Karpas-422 (cell line): ENCODE measurements at regions not wholly inside any gene's neighbourhood (a gene's known extent, or its start where the extent isn't known, plus 50 kb on each side); places are given as distances from the start of the nearest gene placed in this dataset.
"Not testable (repeated sequence)": the region's sequence is repeated elsewhere in the genome, so short reads cannot be mapped to it uniquely, and the experiment has no call there.

ENCODE experiments used
- DNase-seq: peaks from one replicate; pipeline ENCODE4 v3.0.0-alpha.2; 2015
- H2AFZ ChIP-seq: fragments of 200-600 bp; sonication (generic); 2 replicates; pipeline ENCODE4 v1.6.1; 2014; ENCODE audit warnings: antibody characterized with exemption, low read length, mixed read lengths
- H3K27ac ChIP-seq: fragments of 200-600 bp; sonication (generic); 2 replicates; pipeline ENCODE4 v1.5.1; 2014; ENCODE audit warnings: mild to moderate bottlenecking, low read length, moderate library complexity
- H3K27me3 ChIP-seq: fragments of 200-600 bp; sonication (generic); 2 replicates; pipeline ENCODE4 v1.6.1; 2014; ENCODE audit warnings: low read length, mixed read lengths
- H3K36me3 ChIP-seq: fragments of 200-600 bp; sonication (generic); 2 replicates; pipeline ENCODE4 v1.6.1; 2014; ENCODE audit warnings: low read length, mixed read lengths; ENCODE audit not compliant: insufficient read depth
- H3K4me1 ChIP-seq: fragments of 200-600 bp; sonication (generic); 2 replicates; pipeline ENCODE4 v1.6.1; 2014; ENCODE audit warnings: mild to moderate bottlenecking, low read length, mixed read lengths
- H3K4me2 ChIP-seq: fragments of 200-600 bp; sonication (generic); 2 replicates; pipeline ENCODE4 v1.6.1; 2014; ENCODE audit warnings: low read length, low read depth, mild to moderate bottlenecking; ENCODE audit not compliant: poor library complexity, severe bottlenecking
- H3K4me3 ChIP-seq: fragments of 200-600 bp; sonication (generic); 2 replicates; pipeline ENCODE4 v1.5.1; 2014; ENCODE audit warnings: mild to moderate bottlenecking, antibody characterized with exemption, low read length, mixed read lengths
- H3K79me2 ChIP-seq: fragments of 200-600 bp; sonication (generic); 2 replicates; pipeline ENCODE4 v1.6.1; 2014; ENCODE audit warnings: mild to moderate bottlenecking, low read length, mixed read lengths
- H3K9ac ChIP-seq: fragments of 200-600 bp; sonication (generic); 2 replicates; pipeline ENCODE4 v1.6.0; 2014; ENCODE audit warnings: low read length
- H3K9me2 ChIP-seq: fragments of 200-600 bp; sonication (generic), shearing (Covaris generic); replicated peaks from 2 replicates; pipeline ENCODE4 v1.6.0; 2014; ENCODE audit warnings: mild to moderate bottlenecking, low read length, moderate library complexity; ENCODE audit not compliant: insufficient read depth
- H3K9me3 ChIP-seq: fragments of 300-700, 200-600 bp; sonication (generic); 2 replicates; pipeline ENCODE4 v1.6.1; 2014; ENCODE audit warnings: low read length, mixed read lengths
- H4K20me1 ChIP-seq: fragments of 200-600 bp; sonication (generic); 2 replicates; pipeline ENCODE4 v1.6.1; 2014; ENCODE audit warnings: mild to moderate bottlenecking, antibody characterized with exemption, low read length, low read depth; ENCODE audit not compliant: insufficient read depth

DNA sequence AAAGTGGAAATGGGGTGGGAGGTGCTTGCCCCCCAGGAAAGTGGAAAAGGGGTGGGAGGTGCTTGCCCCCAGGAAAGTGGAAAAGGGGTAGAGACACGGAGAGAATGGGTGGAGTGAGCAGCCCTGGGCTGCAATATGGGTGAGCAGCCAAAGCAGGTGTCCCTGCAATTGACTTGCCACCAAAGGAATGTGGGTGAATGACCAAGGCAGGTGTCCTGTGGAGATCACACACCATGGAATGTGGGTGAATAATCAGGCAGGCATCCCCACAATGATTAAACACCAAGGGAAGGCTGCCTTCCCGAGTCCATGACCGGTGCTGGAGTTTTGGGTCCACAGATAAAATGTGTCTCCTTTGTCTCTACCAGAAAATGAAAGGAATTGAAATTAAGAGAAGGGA, 292.8 kb upstream of the ARHGEF26 start:
- not testable (repeated sequence) for H3K4me1 ChIP-seq, H3K4me3 ChIP-seq, H3K4me2 ChIP-seq, H4K20me1 ChIP-seq, H2AFZ ChIP-seq, H3K27ac ChIP-seq, H3K27me3 ChIP-seq, H3K9me2 ChIP-seq, DNase-seq, H3K9me3 ChIP-seq, H3K79me2 ChIP-seq, H3K36me3 ChIP-seq, H3K9ac ChIP-seq

DNA sequence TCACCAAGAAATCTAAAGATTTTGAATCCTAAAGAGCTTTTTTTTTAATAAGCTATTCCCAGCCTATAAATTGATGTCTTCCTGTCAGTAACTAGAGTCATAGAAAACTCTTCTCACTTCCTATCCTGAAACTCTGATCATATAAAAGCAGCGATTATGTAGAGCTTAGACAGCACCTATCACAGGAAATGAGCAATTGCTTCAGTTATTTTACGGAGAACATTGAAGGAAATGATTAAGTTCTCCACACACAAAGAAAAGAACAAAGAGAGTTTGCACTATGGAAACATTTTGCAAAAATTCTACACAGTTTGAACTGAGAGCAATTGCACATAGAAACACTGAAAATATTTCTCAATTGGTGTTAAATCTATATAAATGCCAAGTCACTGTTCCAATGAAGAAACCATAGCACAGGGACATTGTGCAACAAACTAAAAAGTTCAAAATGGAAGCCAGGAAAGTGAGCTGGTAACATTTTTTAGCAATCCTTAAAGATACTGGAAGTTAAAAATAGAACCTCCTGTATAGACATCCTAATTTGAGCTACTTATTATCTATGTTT, 291.5 kb upstream of the ARHGEF26 start:
- H2AFZ ChIP-seq = no peak overlapping the region
- H3K79me2 ChIP-seq = no peaks in the 10 kb centered on the region
- no peaks in the 10 kb centered on the region for H4K20me1 ChIP-seq
- no peak overlapping the region for H3K4me3 ChIP-seq
- no peaks in the 10 kb centered on the region for H3K9me2 ChIP-seq
- no peak overlapping the region for H3K4me2 ChIP-seq
- H3K4me1 ChIP-seq = no peaks in the 10 kb centered on the region
- H3K27ac ChIP-seq = no peak overlapping the region
- no peaks in the 10 kb centered on the region for H3K9me3 ChIP-seq
- H3K36me3 ChIP-seq = no peaks in the 10 kb centered on the region
- no peaks in the 10 kb centered on the region for H3K27me3 ChIP-seq
- H3K9ac ChIP-seq = no peak overlapping the region
- no peak for DNase-seq

DNA sequence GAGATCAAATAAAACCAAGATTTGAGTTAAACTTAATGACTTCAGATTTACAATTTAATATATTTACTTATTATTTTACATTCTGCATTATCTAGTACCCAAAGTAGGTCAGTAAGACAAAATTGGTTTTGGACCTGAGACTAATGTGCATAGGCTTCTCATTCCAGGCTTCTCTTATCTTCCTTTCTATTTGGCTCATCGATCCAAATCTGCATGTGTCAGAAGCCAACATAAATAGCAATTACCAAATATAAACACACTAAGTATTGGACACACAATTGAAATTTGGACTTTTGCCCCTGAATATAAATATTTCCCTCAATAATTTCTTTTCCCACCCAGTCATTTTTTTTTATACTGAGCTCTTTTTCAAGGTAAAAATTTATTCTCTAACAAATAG, 290.6 kb upstream of the ARHGEF26 start:
- Histone ChIP-seq H3K79me2 (no peaks in the 10 kb centered on the region), H3K9me2 (no peaks in the 10 kb centered on the region), H3K9ac (no peak overlapping the region), H3K4me2 (no peak overlapping the region), H4K20me1 (no peaks in the 10 kb centered on the region), H3K36me3 (no peaks in the 10 kb centered on the region), H3K27ac (no peak overlapping the region), H3K4me3 (no peak overlapping the region), H3K27me3 (no peaks in the 10 kb centered on the region), H3K4me1 (no peaks in the 10 kb centered on the region), H2AFZ (no peak overlapping the region), H3K9me3 (no peaks in the 10 kb centered on the region)
- no peak for DNase-seq

DNA sequence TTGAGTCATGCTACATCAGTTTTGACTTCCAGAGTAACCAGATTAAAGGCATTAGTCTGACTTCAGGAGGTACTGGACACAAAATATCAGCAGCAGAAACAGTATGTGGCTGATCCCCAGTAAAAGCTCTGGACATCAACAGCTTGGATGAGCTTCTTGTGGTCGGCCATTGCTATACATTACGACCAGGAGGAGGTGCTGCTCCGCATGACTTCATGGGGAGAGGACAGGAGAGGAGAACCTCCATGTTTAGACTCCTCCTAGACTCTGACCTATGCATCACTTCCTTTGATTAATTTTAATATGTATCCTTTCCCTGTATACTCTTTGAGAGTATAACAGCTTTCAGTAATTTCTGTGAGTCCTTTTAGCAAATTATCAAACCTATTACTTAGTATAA, 285.6 kb upstream of the ARHGEF26 start:
- Histone ChIP-seq H3K9me2 (no peaks in the 10 kb centered on the region), H3K9me3 (no peaks in the 10 kb centered on the region), H3K36me3 (no peaks in the 10 kb centered on the region)

DNA sequence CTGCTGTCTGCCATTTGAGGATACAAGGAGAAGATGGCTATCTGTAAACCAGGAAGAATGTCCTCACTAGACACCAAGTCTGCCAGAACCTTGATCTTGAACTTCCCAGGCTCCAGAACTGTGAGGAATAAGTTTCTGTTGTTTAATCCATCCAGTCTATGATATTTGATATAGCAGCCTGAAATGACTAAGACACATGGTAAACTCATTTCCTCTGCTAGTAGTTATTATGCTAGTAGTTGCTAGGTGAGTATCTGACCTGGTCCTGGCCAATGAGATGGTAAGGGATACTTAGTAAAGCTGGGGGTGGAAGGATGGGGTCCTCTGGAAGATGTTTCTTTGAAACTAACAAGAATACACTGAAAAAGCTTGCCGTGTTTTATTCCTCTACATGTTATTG, 280.7 kb upstream of the ARHGEF26 start:
- no peaks in the 10 kb centered on the region for H3K36me3 ChIP-seq
- DNase-seq = no peak

More for the DNA sequence above, 285.6 kb upstream of the ARHGEF26 start:
- Histone ChIP-seq H3K4me1 (no peaks in the 10 kb centered on the region), H3K27me3 (no peaks in the 10 kb centered on the region), H3K9ac (no peak overlapping the region), H3K4me3 (no peak overlapping the region), H3K27ac (no peak overlapping the region), H4K20me1 (no peaks in the 10 kb centered on the region), H3K4me2 (no peak overlapping the region), H3K79me2 (no peaks in the 10 kb centered on the region), H2AFZ (no peak overlapping the region)
- no peak for DNase-seq

DNA sequence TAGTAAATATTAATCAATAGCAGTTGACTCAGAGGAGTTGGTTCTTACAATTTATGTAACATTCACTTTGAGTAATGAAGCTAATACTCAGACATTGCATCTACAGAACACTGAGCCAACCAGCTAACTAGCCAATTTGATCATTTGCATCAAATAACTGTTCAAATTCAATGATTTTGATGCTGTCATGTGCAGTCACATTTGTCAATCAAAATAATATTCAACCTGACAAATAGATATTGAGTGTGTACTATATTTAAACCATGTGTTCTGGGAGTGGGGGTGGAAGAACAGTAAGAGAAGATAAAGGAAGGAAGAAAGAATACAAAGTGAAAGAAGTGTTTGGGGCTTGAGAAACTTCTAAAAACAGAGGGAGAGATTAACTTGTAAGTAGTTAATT, 277.2 kb upstream of the ARHGEF26 start:
- no peak overlapping the region for H2AFZ ChIP-seq
- H3K4me2 ChIP-seq = no peak overlapping the region

More for the DNA sequence above, 280.7 kb upstream of the ARHGEF26 start:
- Histone ChIP-seq H3K4me3 (no peak overlapping the region), H3K79me2 (no peaks in the 10 kb centered on the region), H3K4me2 (no peak overlapping the region), H4K20me1 (no peaks in the 10 kb centered on the region), H3K27me3 (no peaks in the 10 kb centered on the region), H3K9me2 (no peaks in the 10 kb centered on the region), H3K9ac (no peak overlapping the region), H2AFZ (no peak overlapping the region), H3K4me1 (no peaks in the 10 kb centered on the region), H3K27ac (no peak overlapping the region), H3K9me3 (peaks cover 7% of the 10 kb centered on the region; the same call in 1 of the 2 replicates)

DNA sequence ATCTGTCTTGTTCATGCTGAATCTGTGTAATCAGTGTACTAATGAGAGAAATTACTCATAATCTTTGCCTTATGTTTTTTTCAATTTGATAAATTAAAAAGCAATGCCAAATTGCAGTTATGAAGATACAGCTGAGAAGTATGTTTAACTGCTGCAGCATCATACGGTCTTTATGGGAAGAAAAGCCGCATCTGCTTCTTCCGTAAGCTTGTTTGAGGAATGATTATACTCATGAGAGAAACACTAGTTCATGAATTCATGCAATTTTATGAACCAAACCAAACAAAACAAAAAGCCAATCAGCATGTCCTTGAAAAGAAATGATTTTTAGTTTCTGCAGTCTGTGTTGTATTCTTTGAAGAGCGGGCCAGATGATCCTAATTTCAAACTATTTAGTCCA, 275.9 kb upstream of the ARHGEF26 start:
- no peak overlapping the region for H2AFZ ChIP-seq
- H3K79me2 ChIP-seq = no peaks in the 10 kb centered on the region
- H3K4me1 ChIP-seq = no peaks in the 10 kb centered on the region
- H3K27ac ChIP-seq = no peak overlapping the region
- no peaks in the 10 kb centered on the region for H3K9me2 ChIP-seq
- no peaks in the 10 kb centered on the region for H4K20me1 ChIP-seq
- no peak overlapping the region for H3K4me3 ChIP-seq
- no peak for DNase-seq
- H3K9me3 ChIP-seq = peaks cover 10% of the 10 kb centered on the region
- no peak overlapping the region for H3K9ac ChIP-seq
- H3K36me3 ChIP-seq = no peaks in the 10 kb centered on the region
- H3K27me3 ChIP-seq = no peaks in the 10 kb centered on the region
- no peak overlapping the region for H3K4me2 ChIP-seq

More for the DNA sequence above, 277.2 kb upstream of the ARHGEF26 start:
- no peak overlapping the region for H3K9ac ChIP-seq
- no peaks in the 10 kb centered on the region for H3K4me1 ChIP-seq
- no peak for DNase-seq
- H3K9me3 ChIP-seq = peaks cover 10% of the 10 kb centered on the region
- H3K27ac ChIP-seq = no peak overlapping the region
- H3K4me3 ChIP-seq = no peak overlapping the region
- H3K9me2 ChIP-seq = no peaks in the 10 kb centered on the region
- H3K79me2 ChIP-seq = no peaks in the 10 kb centered on the region
- no peaks in the 10 kb centered on the region for H3K36me3 ChIP-seq
- no peaks in the 10 kb centered on the region for H4K20me1 ChIP-seq
- H3K27me3 ChIP-seq = no peaks in the 10 kb centered on the region

DNA sequence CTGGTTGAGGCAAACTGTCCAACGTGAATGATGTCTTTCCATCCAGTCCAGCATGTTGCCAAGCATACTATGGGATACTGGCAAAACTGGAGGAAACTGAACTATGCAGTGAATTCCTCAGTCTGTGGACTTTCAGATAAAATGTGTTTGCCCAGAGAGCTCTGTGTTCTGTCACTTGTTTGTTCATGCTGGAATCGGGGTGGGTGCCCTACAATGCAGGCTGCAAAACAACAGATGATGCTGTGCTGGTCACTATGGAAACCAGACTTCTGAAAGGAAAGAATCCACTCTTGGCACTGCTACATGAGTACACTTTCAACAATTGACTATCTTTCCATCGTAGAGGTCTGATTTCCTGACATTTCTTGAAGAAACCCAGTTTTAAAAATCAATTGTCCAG, 272.5 kb upstream of the ARHGEF26 start:
- Histone ChIP-seq H3K4me3 (no peak overlapping the region), H3K9me2 (no peaks in the 10 kb centered on the region), H3K9me3 (peaks cover 3% of the 10 kb centered on the region), H3K36me3 (no peaks in the 10 kb centered on the region), H3K27ac (no peak overlapping the region), H2AFZ (no peak overlapping the region), H3K79me2 (no peaks in the 10 kb centered on the region), H3K4me1 (no peaks in the 10 kb centered on the region), H3K9ac (no peak overlapping the region), H3K4me2 (no peak overlapping the region), H4K20me1 (no peaks in the 10 kb centered on the region), H3K27me3 (no peaks in the 10 kb centered on the region)
- DNase-seq = no peak

DNA sequence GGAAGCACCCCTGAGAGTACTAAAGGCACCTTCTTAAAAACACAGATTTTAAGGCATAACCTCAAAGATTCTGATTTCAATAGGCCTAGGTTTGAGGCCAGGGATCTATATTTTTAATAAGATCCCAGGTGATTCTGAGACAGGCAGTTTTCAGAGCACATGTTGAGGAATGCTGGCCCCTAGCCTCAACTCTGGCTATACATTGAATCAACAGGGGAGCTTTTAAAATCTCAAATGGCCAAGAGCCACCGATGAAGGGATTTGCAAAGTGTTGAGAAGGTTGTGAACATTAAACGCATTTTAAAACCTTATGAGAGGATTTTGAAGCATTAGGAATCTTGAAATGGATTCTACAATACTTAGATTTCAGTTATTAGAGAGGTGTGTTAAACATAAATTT, 268.8 kb upstream of the ARHGEF26 start:
- Histone ChIP-seq H3K4me2 (no peak overlapping the region), H3K9me2 (no peaks in the 10 kb centered on the region), H3K79me2 (no peaks in the 10 kb centered on the region), H3K4me3 (no peak overlapping the region), H4K20me1 (no peaks in the 10 kb centered on the region), H3K27ac (no peak overlapping the region), H3K9me3 (peaks cover 3% of the 10 kb centered on the region; the same call in 1 of the 2 replicates), H3K9ac (no peak overlapping the region), H3K4me1 (no peaks in the 10 kb centered on the region), H3K36me3 (no peaks in the 10 kb centered on the region), H3K27me3 (no peaks in the 10 kb centered on the region), H2AFZ (no peak overlapping the region)
- DNase-seq = no peak
